GM06990 (cell line): ENCODE measurements at regions not wholly inside any gene's neighbourhood (a gene's known extent, or its start where the extent isn't known, plus 50 kb on each side); places are given as distances from the start of the nearest gene placed in this dataset.

Experiments
- DNase-seq: peaks from one replicate; pipeline ENCODE4 v3.0.0-alpha.2; 2011; ENCODE audit not compliant: insufficient read length; ENCODE audit errors: extremely low read depth
- H3K27me3 ChIP-seq: replicated peaks from 2 replicates; pipeline ENCODE4 v1.6.0; 2011; ENCODE audit warnings: low read length; ENCODE audit not compliant: control insufficient read depth, insufficient read depth
- H3K36me3 ChIP-seq: 2 replicates; pipeline ENCODE4 v1.5.1; 2011; ENCODE audit warnings: low read length; ENCODE audit not compliant: control insufficient read depth, insufficient read depth
- H3K4me3 ChIP-seq: replicated peaks from 2 replicates; pipeline ENCODE4 v1.5.1; 2011; ENCODE audit warnings: low read depth, mild to moderate bottlenecking, control low read depth, low read length
- CTCF ChIP-seq: IDR thresholded peaks from 2 replicates; pipeline ENCODE4 v1.5.1; 2011; ENCODE audit warnings: low read length, control low read depth, mild to moderate bottlenecking, inconsistent platforms; ENCODE audit not compliant: insufficient read depth, poor library complexity, severe bottlenecking

- DNase-seq = no peak
- TF ChIP-seq CTCF = no peak
- Histone ChIP-seq H3K36me3 (no peaks in the 10 kb centered on the region), H3K4me3 (no peak overlapping the region), H3K27me3 (no peaks in the 10 kb centered on the region)
These were observed 60.0 kb downstream of the NRN1 start for GRCh38 chr6:5946701-5947100.

- Histone ChIP-seq H3K4me3 (no peak overlapping the region), H3K36me3 (no peaks in the 10 kb centered on the region), H3K27me3 (no peaks in the 10 kb centered on the region)
- no peak for TF ChIP-seq CTCF
- no peak for DNase-seq
These were observed 60.5 kb downstream of the NRN1 start for GRCh38 chr6:5946181-5946580.

- no peaks in the 10 kb centered on the region; the same call in 1 of the 2 replicates for H3K27me3 ChIP-seq
- H3K36me3 ChIP-seq = no peaks in the 10 kb centered on the region
- no peak for DNase-seq
- H3K4me3 ChIP-seq = no peak overlapping the region
- no peak for TF ChIP-seq CTCF
These were observed 63.1 kb downstream of the NRN1 start for GRCh38 chr6:5943591-5943990.

- DNase-seq = no peak
- Histone ChIP-seq H3K4me3 (no peak overlapping the region), H3K36me3 (no peaks in the 10 kb centered on the region), H3K27me3 (no peaks in the 10 kb centered on the region; the same call in 1 of the 2 replicates)
- no peak for TF ChIP-seq CTCF
These were observed 64.1 kb downstream of the NRN1 start for GRCh38 chr6:5942591-5942990.

GRCh38 chr6:5941188-5941587 is 65.5 kb downstream of the NRN1 start:
- DNase-seq = no peak
- Histone ChIP-seq H3K27me3 (no peaks in the 10 kb centered on the region; the same call in 1 of the 2 replicates), H3K36me3 (no peaks in the 10 kb centered on the region), H3K4me3 (no peak overlapping the region)
- TF ChIP-seq CTCF = no peak

- no peak for TF ChIP-seq CTCF
- no peaks in the 10 kb centered on the region; the same call in 1 of the 2 replicates for H3K27me3 ChIP-seq
These were observed 67.8 kb downstream of the NRN1 start for GRCh38 chr6:5938934-5939333.

More at GRCh38 chr6:5938934-5939333, 67.8 kb downstream of the NRN1 start:
- DNase-seq = no peak
- H3K4me3 ChIP-seq = no peak overlapping the region
- no peaks in the 10 kb centered on the region for H3K36me3 ChIP-seq
